GM21367 (cell line): ENCODE measurements at regions not wholly inside any gene's neighbourhood (a gene's known extent, or its start where the extent isn't known, plus 50 kb on each side); places are given as distances from the start of the nearest gene placed in this dataset.
"Not testable (repeated sequence)": the region's sequence is repeated elsewhere in the genome, so short reads cannot be mapped to it uniquely, and the experiment has no call there.

Source experiments
- ATAC-seq: cut with Tn5 transposase; IDR thresholded peaks from one replicate; pipeline ENCODE4 v1.9.1; 2021; ENCODE audit not compliant: unreplicated experiment

GRCh38 chr6:86128130-86128814 lies 485.6 kb upstream of the SYNCRIP start:
- no peak for ATAC-seq

DNA sequence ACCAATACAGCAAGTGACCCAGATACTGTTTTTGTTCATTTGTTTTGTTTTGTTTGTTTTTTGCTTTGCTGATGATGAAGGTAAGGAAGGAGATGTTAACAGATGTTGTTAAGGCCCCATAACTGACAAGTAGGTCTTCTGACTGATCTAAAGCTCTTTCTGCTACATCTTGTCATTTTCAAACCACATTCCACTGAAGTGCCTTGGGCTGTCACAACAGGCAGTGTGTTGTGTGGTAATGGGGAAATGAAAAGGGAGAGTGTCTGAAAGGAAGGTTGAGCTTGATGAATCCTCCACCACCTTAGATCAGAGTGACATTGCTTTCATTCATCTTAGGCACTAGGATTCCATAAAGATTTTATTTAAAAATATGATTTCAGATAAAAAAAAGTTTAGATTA lies 479.4 kb upstream of the SYNCRIP start:
- no peak for ATAC-seq

GRCh38 chr6:86118271-86118670 lies 475.6 kb upstream of the SYNCRIP start:
- no peak for ATAC-seq

DNA sequence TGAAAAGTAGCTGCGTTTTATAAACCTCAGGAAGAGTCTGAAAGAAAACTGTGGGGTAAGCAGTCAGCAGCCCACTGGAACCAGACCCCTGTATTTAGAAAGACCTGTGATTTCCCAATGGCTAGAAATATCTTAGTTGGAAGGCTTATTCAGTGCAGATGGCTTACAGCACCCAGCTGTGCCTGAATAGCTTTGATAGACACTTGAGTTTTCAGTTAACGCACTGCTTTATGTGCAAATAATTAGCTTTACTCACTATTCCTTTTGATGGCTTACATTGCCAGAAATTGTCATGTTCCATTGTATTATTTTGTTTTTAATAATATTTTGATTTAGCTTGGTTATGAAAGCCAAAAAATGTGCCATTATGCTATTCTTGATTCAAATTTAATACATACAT lies 465.3 kb upstream of the SYNCRIP start:
- ATAC-seq: no peak

- no peak for ATAC-seq
Measured at GRCh38 chr6:86087954-86088353, 445.3 kb upstream of the SYNCRIP start.

- no peak for ATAC-seq
Measured at GRCh38 chr6:86079938-86080337, 437.3 kb upstream of the SYNCRIP start.

DNA sequence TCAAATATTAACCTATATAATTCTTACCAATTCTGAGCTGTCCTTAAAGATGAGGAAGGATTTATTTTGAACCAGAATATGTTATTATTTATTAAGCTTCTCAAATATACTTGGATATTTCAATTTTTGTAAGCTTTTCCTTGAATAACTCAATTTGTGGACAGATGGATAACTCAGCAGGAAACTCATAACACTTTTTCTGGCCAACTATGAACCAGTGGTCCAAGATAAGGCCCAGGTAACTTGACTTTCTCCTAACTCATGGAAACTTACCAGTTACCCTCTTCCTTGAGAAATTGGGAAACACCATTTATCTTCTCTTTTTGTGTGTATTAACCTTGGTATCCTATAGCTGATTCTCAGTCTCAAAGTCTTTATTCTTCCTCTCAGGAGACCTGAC lies 427.5 kb upstream of the SYNCRIP start:
- ATAC-seq: no peak

DNA sequence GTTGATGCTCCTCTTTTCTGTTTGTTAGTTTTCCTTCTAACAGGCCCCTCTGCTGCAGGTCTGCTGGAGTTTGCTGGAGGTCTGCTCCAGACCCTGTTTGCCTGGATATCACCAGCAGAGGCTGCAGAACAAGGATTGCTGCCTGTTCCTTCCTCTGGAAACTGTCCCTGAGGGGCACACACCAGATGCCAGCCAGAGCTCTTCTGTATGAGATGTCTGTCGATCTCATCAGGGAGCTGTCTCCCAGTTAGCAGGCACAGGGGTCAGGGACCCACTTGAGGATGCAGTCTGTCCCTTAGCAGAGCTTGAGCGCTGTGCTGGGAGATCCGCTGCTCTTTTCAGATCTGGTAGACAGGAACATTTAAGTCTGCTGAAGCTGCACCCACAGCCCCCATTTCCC lies 422.3 kb upstream of the SYNCRIP start:
- ATAC-seq: not testable (repeated sequence)

DNA sequence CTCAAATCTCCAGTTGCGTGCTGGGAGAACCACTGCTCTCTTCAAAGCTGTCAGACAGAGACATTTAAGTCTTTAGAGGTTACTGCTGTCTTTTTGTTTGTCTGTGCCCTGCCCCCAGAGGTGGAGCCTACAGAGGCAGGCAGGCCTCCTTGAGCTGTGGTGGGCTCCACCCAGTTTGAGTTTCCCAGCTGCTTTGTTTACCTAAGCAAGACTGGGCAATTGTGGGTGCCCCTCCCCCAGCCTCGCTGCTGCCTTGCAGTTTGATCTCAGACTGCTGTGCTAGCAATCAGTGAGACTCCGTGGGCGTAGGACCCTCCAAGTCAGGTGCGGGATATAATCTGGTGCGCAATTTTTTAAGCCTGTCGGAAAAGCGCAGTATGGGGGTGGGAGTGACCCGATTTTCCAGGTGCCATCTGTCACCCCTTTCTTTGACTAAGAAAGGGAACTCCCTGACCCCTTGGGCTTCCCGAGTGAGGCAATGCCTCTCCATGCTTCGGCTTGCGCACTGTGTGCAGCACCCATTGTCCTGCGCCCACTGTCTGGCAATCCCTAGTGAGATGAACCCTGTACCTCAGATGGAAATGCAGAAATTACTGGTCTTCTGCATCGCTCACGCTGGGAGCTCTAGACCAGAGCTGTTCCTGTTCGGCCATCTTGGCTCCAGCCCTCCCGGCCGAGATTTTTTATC lies 414.8 kb upstream of the SYNCRIP start:
- ATAC-seq: not testable (repeated sequence)

GRCh38 chr6:86045038-86045437 lies 402.4 kb upstream of the SYNCRIP start:
- ATAC-seq: no peak

GRCh38 chr6:86042214-86042613 lies 399.5 kb upstream of the SYNCRIP start:
- ATAC-seq: no peak

- ATAC-seq: no peak
Measured at GRCh38 chr6:86031713-86032112, 389.0 kb upstream of the SYNCRIP start.

DNA sequence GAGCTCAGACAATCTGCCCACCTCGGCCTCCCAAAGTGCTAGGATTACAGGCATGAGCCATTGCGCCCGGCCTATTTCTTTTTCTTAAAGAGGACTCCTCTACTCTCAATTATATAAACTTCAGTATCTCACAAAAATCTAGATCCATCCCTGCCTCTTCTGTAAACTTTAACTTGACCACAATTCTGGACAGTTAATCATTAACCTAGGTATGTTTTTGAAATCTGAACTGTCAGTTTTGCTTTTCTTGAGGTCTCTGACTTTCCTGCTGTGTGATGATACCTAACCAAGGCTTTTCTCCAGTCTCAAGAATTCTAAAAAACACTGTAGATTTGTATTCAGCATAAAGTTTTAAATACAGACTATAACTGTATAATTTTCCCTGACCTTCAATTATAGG lies 388.2 kb upstream of the SYNCRIP start:
- no peak for ATAC-seq

DNA sequence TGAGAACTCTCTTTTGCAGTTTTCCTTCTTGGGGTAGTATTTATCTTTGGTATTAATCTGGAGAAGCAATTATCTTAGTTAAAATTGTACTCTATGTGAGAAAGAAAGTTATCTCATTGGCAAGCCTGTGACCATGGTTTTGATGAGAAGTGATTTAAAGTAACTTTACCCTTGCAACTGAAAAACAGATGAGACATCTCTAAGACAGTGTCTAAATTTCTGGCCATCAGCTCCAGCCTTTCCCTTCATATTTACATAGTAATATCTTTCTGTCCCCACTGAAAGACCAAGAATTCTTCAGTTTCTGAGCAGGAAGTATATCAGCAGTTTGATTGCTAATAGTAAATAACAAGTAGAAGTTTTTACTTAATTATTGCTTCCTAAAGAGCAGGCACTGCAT lies 386.1 kb upstream of the SYNCRIP start:
- ATAC-seq: no peak

DNA sequence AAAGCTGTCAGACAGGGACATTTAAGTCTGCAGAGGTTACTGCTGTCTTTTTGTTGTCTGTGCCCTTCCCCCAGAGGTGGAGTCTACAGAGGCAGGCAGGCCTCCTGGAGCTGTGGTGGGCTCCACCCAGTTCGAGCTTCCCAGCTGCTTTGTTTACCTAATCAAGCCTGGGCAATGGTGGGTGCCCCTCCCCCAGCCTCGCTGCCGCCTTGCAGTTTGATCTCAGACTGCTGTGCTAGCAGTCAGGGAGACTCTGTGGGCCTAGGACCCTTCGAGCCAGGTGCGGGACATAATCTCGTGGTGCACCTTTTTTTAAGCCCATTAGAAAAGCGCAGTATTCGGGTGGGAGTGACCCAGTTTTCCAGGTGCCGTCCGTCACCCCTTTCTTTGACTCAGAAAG lies 384.2 kb upstream of the SYNCRIP start:
- not testable (repeated sequence) for ATAC-seq

- ATAC-seq: peak; percentile 86
Measured at GRCh38 chr6:86017236-86017635, 374.6 kb upstream of the SYNCRIP start.

- ATAC-seq: no peak
Measured at GRCh38 chr6:86016567-86016966, 373.9 kb upstream of the SYNCRIP start.

DNA sequence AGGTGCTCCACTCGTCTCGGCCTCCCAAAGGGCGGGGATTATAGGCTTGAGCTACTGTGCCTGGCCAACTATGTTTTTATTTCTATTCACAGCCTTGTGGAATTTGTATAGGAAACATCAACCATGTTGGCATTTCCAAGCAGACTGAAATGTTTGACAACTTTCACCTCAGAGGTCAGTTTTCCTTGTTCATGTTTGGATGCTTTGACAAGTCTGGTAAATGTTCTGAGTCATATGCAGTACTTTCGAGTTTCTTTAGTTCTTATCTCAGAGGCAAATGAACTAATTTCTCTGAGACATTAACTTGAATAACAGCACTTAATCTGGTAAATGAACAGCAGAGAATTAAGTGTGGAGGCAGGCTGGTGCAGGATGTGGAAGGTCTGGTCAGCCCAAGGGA lies 373.4 kb upstream of the SYNCRIP start:
- no peak for ATAC-seq

DNA sequence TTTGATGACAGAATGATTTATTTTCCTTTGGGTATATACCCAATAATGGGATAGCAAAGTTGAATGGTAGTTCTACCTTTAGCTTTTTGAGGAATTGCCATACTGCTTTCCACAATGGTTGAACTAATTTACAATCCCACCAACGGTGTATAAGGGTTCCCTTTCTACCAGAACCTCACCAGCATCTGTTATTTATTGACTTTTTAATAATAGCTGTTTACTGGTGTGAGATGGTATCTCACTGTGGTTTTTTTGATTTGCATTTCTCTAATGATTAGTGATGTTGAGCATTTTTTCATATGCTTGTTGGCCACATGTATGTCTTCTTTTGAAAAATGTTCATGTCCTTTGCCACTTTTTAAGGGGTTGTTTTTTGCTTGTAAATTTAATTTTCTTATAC lies 370.3 kb upstream of the SYNCRIP start:
- not testable (repeated sequence) for ATAC-seq

GRCh38 chr6:86010915-86011786 lies 368.5 kb upstream of the SYNCRIP start:
- no peak for ATAC-seq

DNA sequence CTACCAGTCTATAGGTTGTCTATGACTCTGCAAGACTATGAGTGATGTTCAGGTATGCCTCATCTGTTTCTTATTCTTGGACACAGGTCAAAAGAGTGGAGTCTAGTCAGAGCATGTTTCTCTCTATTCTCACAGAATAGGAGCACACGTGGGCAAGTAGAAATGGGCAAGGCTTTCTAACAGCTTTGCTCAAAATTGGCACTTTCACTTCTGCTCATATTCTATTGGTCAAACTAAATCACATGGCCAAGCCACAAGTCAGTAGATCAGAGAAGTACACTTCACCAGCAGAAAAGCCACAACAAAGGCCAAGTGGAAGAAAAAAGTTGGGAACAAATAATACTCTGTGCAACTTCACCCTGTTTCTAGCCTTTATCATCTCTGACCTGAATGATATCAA lies 354.5 kb upstream of the SYNCRIP start:
- no peak for ATAC-seq

DNA sequence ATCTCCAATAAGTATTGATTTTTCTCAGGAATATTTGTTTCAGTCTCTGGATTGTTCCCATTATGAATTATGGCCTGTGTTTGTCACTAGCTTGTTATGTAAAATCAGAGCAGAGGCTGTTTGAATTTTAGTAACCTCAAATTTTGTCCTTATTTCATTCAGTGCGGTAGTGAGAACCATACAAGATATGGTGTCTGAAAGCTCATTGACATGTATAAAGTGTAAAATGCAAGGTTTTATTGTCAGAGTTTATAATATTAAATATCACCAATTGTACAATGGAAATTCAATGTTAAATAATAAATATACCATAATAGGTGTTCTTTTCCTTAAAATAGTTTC lies 353.3 kb upstream of the SYNCRIP start:
- ATAC-seq: no peak
